ENCODE measurements at regions not wholly inside any gene's neighbourhood (a gene's known extent, or its start where the extent isn't known, plus 50 kb on each side); places are given as distances from the start of the nearest gene placed in this dataset.
A peak's percentile ranks its signal among the peaks of the same experiment; 100 is the strongest.

GRCh38 chr2:150011161-150011730 is 423.7 kb upstream of the MMADHC start:
- TF ChIP-seq, protein P1, sequence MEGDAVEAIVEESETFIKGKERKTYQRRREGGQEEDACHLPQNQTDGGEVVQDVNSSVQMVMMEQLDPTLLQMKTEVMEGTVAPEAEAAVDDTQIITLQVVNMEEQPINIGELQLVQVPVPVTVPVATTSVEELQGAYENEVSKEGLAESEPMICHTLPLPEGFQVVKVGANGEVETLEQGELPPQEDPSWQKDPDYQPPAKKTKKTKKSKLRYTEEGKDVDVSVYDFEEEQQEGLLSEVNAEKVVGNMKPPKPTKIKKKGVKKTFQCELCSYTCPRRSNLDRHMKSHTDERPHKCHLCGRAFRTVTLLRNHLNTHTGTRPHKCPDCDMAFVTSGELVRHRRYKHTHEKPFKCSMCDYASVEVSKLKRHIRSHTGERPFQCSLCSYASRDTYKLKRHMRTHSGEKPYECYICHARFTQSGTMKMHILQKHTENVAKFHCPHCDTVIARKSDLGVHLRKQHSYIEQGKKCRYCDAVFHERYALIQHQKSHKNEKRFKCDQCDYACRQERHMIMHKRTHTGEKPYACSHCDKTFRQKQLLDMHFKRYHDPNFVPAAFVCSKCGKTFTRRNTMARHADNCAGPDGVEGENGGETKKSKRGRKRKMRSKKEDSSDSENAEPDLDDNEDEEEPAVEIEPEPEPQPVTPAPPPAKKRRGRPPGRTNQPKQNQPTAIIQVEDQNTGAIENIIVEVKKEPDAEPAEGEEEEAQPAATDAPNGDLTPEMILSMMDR (IDR thresholded peaks at IDR 0.05; ENCODE audit: low read depth, low read length) = no peak
- DNase-seq (ENCODE audit: low read depth in 2 of 2) = peak; percentile 17 to 28
- no peak overlapping the region for H3K4me3 ChIP-seq (replicated peaks in 1 of 2; ENCODE audit: low read depth in 2 of 2, low read length in 2 of 2)

GRCh38 chr2:150008901-150009300 is 421.3 kb upstream of the MMADHC start:
- DNase-seq (ENCODE audit: low read depth in 2 of 2) = no peak
- TF ChIP-seq, protein P1 (IDR thresholded peaks at IDR 0.05; ENCODE audit: low read depth, low read length) = no peak
- H3K4me3 ChIP-seq (replicated peaks in 1 of 2; ENCODE audit: low read depth in 2 of 2, low read length in 2 of 2) = no peak overlapping the region

- TF ChIP-seq, protein P1 (IDR thresholded peaks at IDR 0.05; ENCODE audit: low read depth, low read length) = no peak
- no peak for DNase-seq (ENCODE audit: low read depth in 2 of 2)
- no peak overlapping the region for H3K4me3 ChIP-seq (replicated peaks in 1 of 2; ENCODE audit: low read depth in 2 of 2, low read length in 2 of 2)
These were observed 420.3 kb upstream of the MMADHC start for GRCh38 chr2:150007815-150008430.

GRCh38 chr2:150006591-150006990 is 419.0 kb upstream of the MMADHC start:
- no peak overlapping the region for H3K4me3 ChIP-seq (replicated peaks in 1 of 2; ENCODE audit: low read depth in 2 of 2, low read length in 2 of 2)
- DNase-seq (ENCODE audit: low read depth in 2 of 2) = no peak
- TF ChIP-seq, protein P1 (IDR thresholded peaks at IDR 0.05; ENCODE audit: low read depth, low read length) = no peak

- no peak overlapping the region for H3K4me3 ChIP-seq (replicated peaks in 1 of 2; ENCODE audit: low read depth in 2 of 2, low read length in 2 of 2)
- DNase-seq (ENCODE audit: low read depth in 2 of 2) = no peak
- TF ChIP-seq, protein P1 (IDR thresholded peaks at IDR 0.05; ENCODE audit: low read depth, low read length) = no peak
These were observed 416.0 kb upstream of the MMADHC start for GRCh38 chr2:150003544-150003943.

- H3K4me3 ChIP-seq (replicated peaks in 1 of 2; ENCODE audit: low read depth in 2 of 2, low read length in 2 of 2) = no peak overlapping the region
- no peak for DNase-seq (ENCODE audit: low read depth in 2 of 2)
- TF ChIP-seq, protein P1 (IDR thresholded peaks at IDR 0.05; ENCODE audit: low read depth, low read length) = no peak
These were observed 414.2 kb upstream of the MMADHC start for GRCh38 chr2:150001788-150002187.

DNA sequence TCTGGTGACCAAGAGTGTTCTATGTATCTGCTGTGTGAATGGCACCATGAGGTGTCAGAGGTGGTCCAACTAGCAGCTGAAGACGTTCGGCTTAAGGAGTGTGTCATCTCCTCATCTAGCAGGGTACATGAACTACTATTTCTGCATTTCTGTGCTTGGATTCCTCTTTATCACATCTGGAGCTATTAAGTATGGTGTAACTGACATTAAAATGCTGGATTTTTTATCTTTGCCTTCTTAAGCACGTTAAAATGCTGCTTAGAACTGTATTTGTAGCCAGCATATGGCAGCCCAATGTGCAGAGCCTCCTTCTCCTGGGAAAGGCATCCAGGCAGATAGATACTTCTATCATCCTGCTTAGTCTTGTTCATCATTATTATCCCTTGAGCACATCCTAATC is 409.3 kb upstream of the MMADHC start:
- TF ChIP-seq, protein P1 (IDR thresholded peaks at IDR 0.05; ENCODE audit: low read depth, low read length) = no peak
- no peak for DNase-seq (ENCODE audit: low read depth in 2 of 2)
- no peak overlapping the region for H3K4me3 ChIP-seq (replicated peaks in 1 of 2; ENCODE audit: low read depth in 2 of 2, low read length in 2 of 2)

Data from cardiac fibroblast (primary cell).